OCI-LY7 (cell line): ENCODE measurements at regions not wholly inside any gene's neighbourhood (a gene's known extent, or its start where the extent isn't known, plus 50 kb on each side); places are given as distances from the start of the nearest gene placed in this dataset.

ENCODE experiments used
- BruUV-seq: library from RNA; stranded (reverse); fragments of 400-500 nt; replicated peaks from 2 replicates; lab custom pipeline; 2021; lab: Mats Ljungman, UMichigan
- CTCF ChIA-PET: fragments of 300-600 bp; sonication (Branson Sonifier 250); formaldehyde crosslinking; loops from one replicate; lab custom pipeline; 2022; ENCODE audit warnings: antibody characterized with exemption; ENCODE audit not compliant: unreplicated experiment; lab: Charles Lee
- POLR2A ChIA-PET: fragments of 300-600 bp; sonication (Branson Sonifier 250); formaldehyde crosslinking; loops from one replicate; lab custom pipeline; 2022; ENCODE audit warnings: antibody characterized with exemption; lab: Charles Lee
- DNase-seq: peaks from one replicate; pipeline ENCODE4 v3.0.0-alpha.2; 2015; ENCODE audit warnings: low spot score
- H2AFZ ChIP-seq: fragments of 200-600 bp; sonication (generic), shearing (Covaris generic); 2 replicates; pipeline ENCODE4 v1.6.1; 2014; ENCODE audit warnings: mild to moderate bottlenecking, antibody characterized with exemption, low read length, moderate library complexity
- H3K27ac ChIP-seq: fragments of 200-600 bp; sonication (generic); 2 replicates; pipeline ENCODE4 v1.5.1; 2014; ENCODE audit warnings: mixed run types, low read depth, mild to moderate bottlenecking, moderate library complexity, low read length, inconsistent platforms; ENCODE audit not compliant: poor library complexity, severe bottlenecking
- H3K36me3 ChIP-seq: fragments of 200-600 bp; sonication (generic); 2 replicates; pipeline ENCODE4 v1.6.1; 2014; ENCODE audit warnings: mild to moderate bottlenecking, antibody characterized with exemption, low read length, moderate library complexity, mixed read lengths; ENCODE audit not compliant: insufficient read depth
- H3K4me1 ChIP-seq: fragments of 200-600 bp; sonication (generic); 2 replicates; pipeline ENCODE4 v1.5.1; 2014; ENCODE audit warnings: mild to moderate bottlenecking, low read length; ENCODE audit not compliant: insufficient read depth, poor library complexity, severe bottlenecking
- H3K4me2 ChIP-seq: fragments of 200-600 bp; sonication (generic); 2 replicates; pipeline ENCODE4 v1.6.1; 2014; ENCODE audit warnings: mild to moderate bottlenecking, low read length
- H3K4me3 ChIP-seq: fragments of 200-600 bp; sonication (generic); 2 replicates; pipeline ENCODE4 v1.5.1; 2014; ENCODE audit warnings: mild to moderate bottlenecking, low read depth, low read length; ENCODE audit not compliant: poor library complexity, severe bottlenecking
- H3K79me2 ChIP-seq: fragments of 200-600 bp; sonication (generic); 2 replicates; pipeline ENCODE4 v1.6.1; 2016; ENCODE audit warnings: low read depth, mild to moderate bottlenecking, low read length, moderate library complexity, mixed read lengths; ENCODE audit not compliant: insufficient read depth
- H3K9me2 ChIP-seq: fragments of 200-600 bp; sonication (generic); 2 replicates; pipeline ENCODE4 v1.6.1; 2016; ENCODE audit warnings: mild to moderate bottlenecking, low read length, mixed read lengths; ENCODE audit not compliant: insufficient read depth
- H3K9me3 ChIP-seq: fragments of 200-600 bp; sonication (generic); 2 replicates; pipeline ENCODE4 v1.6.1; 2014; ENCODE audit warnings: mild to moderate bottlenecking, mixed run types, low read length, mixed read lengths
- H4K20me1 ChIP-seq: fragments of 200-600 bp; sonication (generic); 2 replicates; pipeline ENCODE4 v1.6.1; 2014; ENCODE audit warnings: mild to moderate bottlenecking, antibody characterized with exemption, low read length, moderate library complexity, mixed read lengths; ENCODE audit not compliant: insufficient read depth
- EZH2phosphoT487 ChIP-seq: fragments of 200-600 bp; sonication (generic); IDR thresholded peaks from 2 replicates; pipeline ENCODE4 v1.6.1; 2018; ENCODE audit warnings: low read depth, borderline replicate concordance, mild to moderate bottlenecking, mixed run types, antibody characterized with exemption, low read length, moderate library complexity, mixed read lengths
- intact Hi-C: fragments of 100-400 bp; cut with micrococcal nuclease; formaldehyde crosslinking; loops from one replicate; pipeline ENCODE4 v1.10.0; 2022; ENCODE audit not compliant: unreplicated experiment
- TF ChIP-seq, protein P1 (sequence below): fragments of 200-600 bp; sonication (generic); conservative IDR thresholded peaks from 2 replicates; pipeline ENCODE4 v1.5.1; 2014; ENCODE audit warnings: mild to moderate bottlenecking, antibody characterized with exemption, low read length, moderate library complexity, mixed read lengths

DNA sequence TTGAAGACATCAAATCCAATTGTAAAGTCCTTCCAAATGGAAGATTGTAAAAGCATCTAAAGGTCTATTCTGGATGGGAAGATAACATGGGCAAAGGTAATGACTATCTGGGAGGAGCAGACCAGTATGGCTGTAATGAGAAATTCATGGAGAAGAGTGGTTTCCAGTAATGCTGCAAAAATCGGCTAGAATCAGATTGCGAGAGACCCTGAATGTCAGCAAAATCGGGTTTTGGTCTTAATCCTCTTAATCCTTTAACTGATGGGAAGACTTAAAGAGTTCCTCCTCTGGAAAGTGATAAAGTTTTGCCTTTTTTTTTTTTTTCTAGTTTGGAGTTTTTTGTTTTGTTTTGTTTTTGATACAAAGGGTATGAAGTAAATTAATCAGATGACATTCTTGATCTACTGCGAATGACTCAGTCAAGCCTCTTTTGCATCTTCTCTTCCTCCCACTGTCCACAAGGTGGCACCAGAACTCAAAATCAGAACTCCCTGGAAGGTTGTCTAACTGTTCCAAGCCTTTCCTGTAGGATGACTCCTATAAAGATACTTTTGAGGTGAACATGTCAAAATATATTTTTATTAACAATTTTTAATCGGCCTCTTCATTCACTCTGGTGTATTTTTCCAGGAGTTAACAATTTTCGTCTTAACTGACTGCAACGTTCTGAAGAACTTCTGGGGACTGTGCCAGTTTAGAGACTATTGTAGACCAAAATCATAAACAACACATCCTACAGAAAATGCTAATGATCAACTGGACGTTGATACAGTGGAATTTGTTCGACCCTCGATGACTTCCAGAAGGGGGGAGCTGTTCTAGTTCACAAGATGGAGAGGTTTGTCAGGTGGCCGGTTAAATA lies 213.3 kb upstream of the MIR17HG start:
- Histone ChIP-seq H4K20me1 (no peaks in the 10 kb centered on the region), H2AFZ (peak overlapping the region; percentile 4; the same call in 1 of the 2 replicates), H3K27ac (no peak overlapping the region), H3K36me3 (no peaks in the 10 kb centered on the region), H3K9me3 (no peaks in the 10 kb centered on the region), H3K4me2 (no peak overlapping the region), H3K4me1 (no peaks in the 10 kb centered on the region), H3K9me2 (no peaks in the 10 kb centered on the region), H3K4me3 (no peak overlapping the region), H3K79me2 (no peaks in the 10 kb centered on the region)
- BruUV-seq = no TSS peak
- TF ChIP-seq, protein P1, sequence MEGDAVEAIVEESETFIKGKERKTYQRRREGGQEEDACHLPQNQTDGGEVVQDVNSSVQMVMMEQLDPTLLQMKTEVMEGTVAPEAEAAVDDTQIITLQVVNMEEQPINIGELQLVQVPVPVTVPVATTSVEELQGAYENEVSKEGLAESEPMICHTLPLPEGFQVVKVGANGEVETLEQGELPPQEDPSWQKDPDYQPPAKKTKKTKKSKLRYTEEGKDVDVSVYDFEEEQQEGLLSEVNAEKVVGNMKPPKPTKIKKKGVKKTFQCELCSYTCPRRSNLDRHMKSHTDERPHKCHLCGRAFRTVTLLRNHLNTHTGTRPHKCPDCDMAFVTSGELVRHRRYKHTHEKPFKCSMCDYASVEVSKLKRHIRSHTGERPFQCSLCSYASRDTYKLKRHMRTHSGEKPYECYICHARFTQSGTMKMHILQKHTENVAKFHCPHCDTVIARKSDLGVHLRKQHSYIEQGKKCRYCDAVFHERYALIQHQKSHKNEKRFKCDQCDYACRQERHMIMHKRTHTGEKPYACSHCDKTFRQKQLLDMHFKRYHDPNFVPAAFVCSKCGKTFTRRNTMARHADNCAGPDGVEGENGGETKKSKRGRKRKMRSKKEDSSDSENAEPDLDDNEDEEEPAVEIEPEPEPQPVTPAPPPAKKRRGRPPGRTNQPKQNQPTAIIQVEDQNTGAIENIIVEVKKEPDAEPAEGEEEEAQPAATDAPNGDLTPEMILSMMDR = no peak
- TF ChIP-seq EZH2phosphoT487 = no peak
- DNase-seq = peak; percentile 88
- ChIA-PET POLR2A (interaction anchor here (0.6 to 1.4 kb wide), 5 partner anchors 13 to 167 kb away, joined by 3 to 5 read pairs (median 4); no protein-coding TSS in a partner anchor), CTCF (no interaction called here)
- intact Hi-C loops = loop anchor here (1.0 to 5.0 kb wide), 3 partner anchors 113 to 588 kb away; no protein-coding TSS in a partner anchor

DNA sequence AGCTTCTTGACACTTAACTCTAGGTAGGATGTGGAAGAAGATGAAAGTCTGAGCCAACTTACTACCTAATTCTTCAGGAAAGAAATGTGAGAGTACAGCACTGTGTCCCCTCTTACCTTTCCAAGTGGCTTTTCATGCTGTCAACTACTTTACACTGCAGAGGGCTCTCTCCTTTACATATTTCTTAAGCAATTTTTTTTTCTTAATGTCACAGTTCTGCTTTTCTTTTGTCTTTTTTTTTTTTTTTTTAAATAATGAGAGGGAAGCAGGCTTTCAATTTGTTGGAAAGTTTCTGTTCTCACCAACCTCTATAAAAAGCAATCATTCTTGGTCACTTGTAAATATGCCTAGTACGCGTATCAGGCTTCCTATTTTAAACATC lies 212.7 kb upstream of the MIR17HG start:
- no peak overlapping the region for H3K4me2 ChIP-seq
- no TSS peak for BruUV-seq
- DNase-seq = no peak

More for the DNA sequence above, 212.7 kb upstream of the MIR17HG start:
- ChIA-PET POLR2A (interaction anchor here (0.6 to 1.4 kb wide), 4 partner anchors 12 to 52 kb away, joined by 3 to 5 read pairs (median 4); no protein-coding TSS in a partner anchor), CTCF (no interaction called here)
- intact Hi-C loops = loop anchor here (1.0 to 5.0 kb wide), 3 partner anchors 113 to 588 kb away; no protein-coding TSS in a partner anchor
- Histone ChIP-seq H3K4me1 (no peaks in the 10 kb centered on the region), H2AFZ (peak overlapping the region; percentile 4; the same call in 1 of the 2 replicates), H3K4me3 (no peak overlapping the region), H3K36me3 (no peaks in the 10 kb centered on the region), H3K9me3 (no peaks in the 10 kb centered on the region), H3K27ac (no peak overlapping the region), H3K9me2 (no peaks in the 10 kb centered on the region), H3K79me2 (no peaks in the 10 kb centered on the region), H4K20me1 (no peaks in the 10 kb centered on the region)
- no peak for TF ChIP-seq EZH2phosphoT487
- TF ChIP-seq, protein P1 = no peak
